ENCODE measurements at regions not wholly inside any gene's neighbourhood (a gene's known extent, or its start where the extent isn't known, plus 50 kb on each side); places are given as distances from the start of the nearest gene placed in this dataset.

DNA sequence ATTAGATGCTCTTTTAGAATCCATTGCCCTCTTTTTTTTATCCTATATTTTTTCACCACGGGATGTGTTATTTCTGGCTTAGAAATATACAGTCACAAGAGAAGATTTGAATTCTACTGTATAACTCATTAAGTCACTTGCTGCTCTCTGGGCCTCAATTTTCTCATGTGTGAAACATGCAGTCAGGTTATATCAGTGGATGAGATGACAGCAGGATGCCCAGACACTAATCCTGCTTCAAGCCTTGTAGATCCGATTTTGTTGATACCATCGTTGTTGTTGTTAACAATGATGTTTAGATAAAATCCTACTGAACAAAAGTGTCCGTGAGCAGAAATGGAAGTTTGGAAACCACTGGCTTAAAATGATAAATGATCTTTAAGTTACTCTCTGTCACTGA is 421.9 kb upstream of the DMAC1 start:
- TF ChIP-seq, protein P1, sequence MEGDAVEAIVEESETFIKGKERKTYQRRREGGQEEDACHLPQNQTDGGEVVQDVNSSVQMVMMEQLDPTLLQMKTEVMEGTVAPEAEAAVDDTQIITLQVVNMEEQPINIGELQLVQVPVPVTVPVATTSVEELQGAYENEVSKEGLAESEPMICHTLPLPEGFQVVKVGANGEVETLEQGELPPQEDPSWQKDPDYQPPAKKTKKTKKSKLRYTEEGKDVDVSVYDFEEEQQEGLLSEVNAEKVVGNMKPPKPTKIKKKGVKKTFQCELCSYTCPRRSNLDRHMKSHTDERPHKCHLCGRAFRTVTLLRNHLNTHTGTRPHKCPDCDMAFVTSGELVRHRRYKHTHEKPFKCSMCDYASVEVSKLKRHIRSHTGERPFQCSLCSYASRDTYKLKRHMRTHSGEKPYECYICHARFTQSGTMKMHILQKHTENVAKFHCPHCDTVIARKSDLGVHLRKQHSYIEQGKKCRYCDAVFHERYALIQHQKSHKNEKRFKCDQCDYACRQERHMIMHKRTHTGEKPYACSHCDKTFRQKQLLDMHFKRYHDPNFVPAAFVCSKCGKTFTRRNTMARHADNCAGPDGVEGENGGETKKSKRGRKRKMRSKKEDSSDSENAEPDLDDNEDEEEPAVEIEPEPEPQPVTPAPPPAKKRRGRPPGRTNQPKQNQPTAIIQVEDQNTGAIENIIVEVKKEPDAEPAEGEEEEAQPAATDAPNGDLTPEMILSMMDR (IDR thresholded peaks at IDR 0.05; ENCODE audit: insufficient read depth, low read length, poor library complexity, severe bottlenecking) = no peak
- no peak for TF ChIP-seq EZH2phosphoT487 (conservative IDR thresholded peaks at IDR 0.05; ENCODE audit: low read length)
